ENCODE measurements at regions not wholly inside any gene's neighbourhood (a gene's known extent, or its start where the extent isn't known, plus 50 kb on each side); places are given as distances from the start of the nearest gene placed in this dataset.

GRCh38 chr6:2464641-2465040 is 219.2 kb upstream of the GMDS start:
- Histone ChIP-seq H3K4me3 (ENCODE audit: low read depth, low read length, poor library complexity, severe bottlenecking) (no peak overlapping the region), H3K36me3 (ENCODE audit: insufficient read depth, low read length) (no peaks in the 10 kb centered on the region), H3K27me3 (ENCODE audit: insufficient read depth, low read length) (no peaks in the 10 kb centered on the region), H3F3A (ENCODE audit: insufficient read depth, low read length) (no peaks in the 10 kb centered on the region), H3K4me2 (ENCODE audit: low read length) (no peak overlapping the region), H3K27ac (ENCODE audit: low read depth, low read length, poor library complexity, severe bottlenecking) (no peak overlapping the region), H3K9me2 (ENCODE audit: low read depth, low read length) (no peaks in the 10 kb centered on the region), H3K9me3 (ENCODE audit: low read length) (no peaks in the 10 kb centered on the region), H3K79me2 (ENCODE audit: insufficient read depth, low read length) (no peaks in the 10 kb centered on the region), H2AFZ (ENCODE audit: low read length) (no peak overlapping the region), H3K9ac (ENCODE audit: low read length) (no peak overlapping the region), H3K4me1 (ENCODE audit: insufficient read depth, low read length, severe bottlenecking) (no peaks in the 10 kb centered on the region), H4K20me1 (ENCODE audit: insufficient read depth, low read length) (no peaks in the 10 kb centered on the region)
- TF ChIP-seq, protein P1, sequence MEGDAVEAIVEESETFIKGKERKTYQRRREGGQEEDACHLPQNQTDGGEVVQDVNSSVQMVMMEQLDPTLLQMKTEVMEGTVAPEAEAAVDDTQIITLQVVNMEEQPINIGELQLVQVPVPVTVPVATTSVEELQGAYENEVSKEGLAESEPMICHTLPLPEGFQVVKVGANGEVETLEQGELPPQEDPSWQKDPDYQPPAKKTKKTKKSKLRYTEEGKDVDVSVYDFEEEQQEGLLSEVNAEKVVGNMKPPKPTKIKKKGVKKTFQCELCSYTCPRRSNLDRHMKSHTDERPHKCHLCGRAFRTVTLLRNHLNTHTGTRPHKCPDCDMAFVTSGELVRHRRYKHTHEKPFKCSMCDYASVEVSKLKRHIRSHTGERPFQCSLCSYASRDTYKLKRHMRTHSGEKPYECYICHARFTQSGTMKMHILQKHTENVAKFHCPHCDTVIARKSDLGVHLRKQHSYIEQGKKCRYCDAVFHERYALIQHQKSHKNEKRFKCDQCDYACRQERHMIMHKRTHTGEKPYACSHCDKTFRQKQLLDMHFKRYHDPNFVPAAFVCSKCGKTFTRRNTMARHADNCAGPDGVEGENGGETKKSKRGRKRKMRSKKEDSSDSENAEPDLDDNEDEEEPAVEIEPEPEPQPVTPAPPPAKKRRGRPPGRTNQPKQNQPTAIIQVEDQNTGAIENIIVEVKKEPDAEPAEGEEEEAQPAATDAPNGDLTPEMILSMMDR (IDR thresholded peaks at IDR 0.05; ENCODE audit: low read length) = no peak
- no peak for TF ChIP-seq EZH2 (IDR thresholded peaks at IDR 0.05; ENCODE audit: borderline replicate concordance, low read length)

- Histone ChIP-seq H3K4me3 (ENCODE audit: low read depth, low read length, poor library complexity, severe bottlenecking) (no peak overlapping the region), H3K4me1 (ENCODE audit: insufficient read depth, low read length, severe bottlenecking) (no peaks in the 10 kb centered on the region), H3K36me3 (ENCODE audit: insufficient read depth, low read length) (no peaks in the 10 kb centered on the region), H3K9me2 (ENCODE audit: low read depth, low read length) (no peaks in the 10 kb centered on the region), H4K20me1 (ENCODE audit: insufficient read depth, low read length) (no peaks in the 10 kb centered on the region), H3K79me2 (ENCODE audit: insufficient read depth, low read length) (no peaks in the 10 kb centered on the region), H3K27ac (ENCODE audit: low read depth, low read length, poor library complexity, severe bottlenecking) (no peak overlapping the region), H3K4me2 (ENCODE audit: low read length) (no peak overlapping the region), H3K9ac (ENCODE audit: low read length) (no peak overlapping the region), H3K9me3 (ENCODE audit: low read length) (no peaks in the 10 kb centered on the region), H3K27me3 (ENCODE audit: insufficient read depth, low read length) (no peaks in the 10 kb centered on the region), H3F3A (ENCODE audit: insufficient read depth, low read length) (no peaks in the 10 kb centered on the region), H2AFZ (ENCODE audit: low read length) (no peak overlapping the region)
- TF ChIP-seq, protein P1 (IDR thresholded peaks at IDR 0.05; ENCODE audit: low read length) = no peak
- no peak for TF ChIP-seq EZH2 (IDR thresholded peaks at IDR 0.05; ENCODE audit: borderline replicate concordance, low read length)
These were observed 217.4 kb upstream of the GMDS start for GRCh38 chr6:2462831-2463230.

DNA sequence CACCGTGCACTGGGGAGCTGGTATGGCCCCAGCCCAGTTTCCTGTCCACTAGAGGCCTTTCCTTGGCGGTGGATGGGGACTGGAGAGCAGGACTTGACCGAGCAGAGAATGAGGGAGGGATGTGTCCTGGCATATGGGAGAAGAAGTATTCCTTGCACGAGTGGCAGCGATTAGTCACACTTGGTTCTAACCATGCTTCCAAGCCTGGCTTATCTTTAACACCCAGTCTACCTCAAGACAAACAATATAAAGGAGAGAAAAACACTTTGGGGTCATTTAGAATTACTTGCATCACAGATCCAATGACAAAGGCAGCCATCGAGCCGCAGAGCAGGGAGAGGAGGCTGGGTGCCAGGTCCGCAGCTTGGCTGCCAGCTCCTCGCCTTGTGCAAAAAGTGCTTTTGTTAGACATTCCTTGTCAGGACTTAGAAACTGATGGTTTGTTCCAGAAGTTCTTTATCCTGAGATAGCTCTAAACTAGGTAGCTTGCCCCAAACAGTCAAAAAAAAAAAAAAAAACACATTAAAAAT is 214.9 kb upstream of the GMDS start:
- Histone ChIP-seq H3K9ac (ENCODE audit: low read length) (no peak overlapping the region), H3K9me2 (ENCODE audit: low read depth, low read length) (no peaks in the 10 kb centered on the region), H4K20me1 (ENCODE audit: insufficient read depth, low read length) (no peaks in the 10 kb centered on the region), H2AFZ (ENCODE audit: low read length) (no peak overlapping the region), H3K9me3 (ENCODE audit: low read length) (no peaks in the 10 kb centered on the region), H3K79me2 (ENCODE audit: insufficient read depth, low read length) (no peaks in the 10 kb centered on the region), H3F3A (ENCODE audit: insufficient read depth, low read length) (no peaks in the 10 kb centered on the region), H3K27ac (ENCODE audit: low read depth, low read length, poor library complexity, severe bottlenecking) (no peak overlapping the region), H3K4me2 (ENCODE audit: low read length) (no peak overlapping the region), H3K27me3 (ENCODE audit: insufficient read depth, low read length) (no peaks in the 10 kb centered on the region), H3K36me3 (ENCODE audit: insufficient read depth, low read length) (no peaks in the 10 kb centered on the region), H3K4me1 (ENCODE audit: insufficient read depth, low read length, severe bottlenecking) (no peaks in the 10 kb centered on the region), H3K4me3 (ENCODE audit: low read depth, low read length, poor library complexity, severe bottlenecking) (no peak overlapping the region)
- no peak for TF ChIP-seq EZH2 (IDR thresholded peaks at IDR 0.05; ENCODE audit: borderline replicate concordance, low read length)
- TF ChIP-seq, protein P1 (IDR thresholded peaks at IDR 0.05; ENCODE audit: low read length) = no peak

Measured in OCI-LY1 (cell line).